Gastroesophageal sphincter (tissue), 3 donors: ENCODE measurements at regions not wholly inside any gene's neighbourhood (a gene's known extent, or its start where the extent isn't known, plus 50 kb on each side); places are given as distances from the start of the nearest gene placed in this dataset.
"Not testable (repeated sequence)": the region's sequence is repeated elsewhere in the genome, so short reads cannot be mapped to it uniquely, and the experiment has no call there.

Source experiments
- CTCF ChIP-seq, 4 experiments: fragments of 200-600 bp in 2 of 4; fragments of 450-650 bp in 2 of 4; sonication (generic) in 1 of 4; IDR thresholded peaks; one replicate each; pipeline ENCODE4 v1.5.1; 2017 to 2019; ENCODE audit warnings: antibody characterized with exemption in 4 of 4, mild to moderate bottlenecking in 2 of 4, moderate library complexity in 2 of 4
- EP300 ChIP-seq: sonication (generic); formaldehyde crosslinking; IDR thresholded peaks from one replicate; pipeline ENCODE4 v1.6.1; 2017; ENCODE audit warnings: antibody characterized with exemption, mild to moderate bottlenecking
- POLR2A ChIP-seq, 2 donors: fragments of 450-650 bp; IDR thresholded peaks; one replicate each; pipeline ENCODE4 v1.6.1; 2017; ENCODE audit warnings: antibody characterized with exemption in 2 of 2, mild to moderate bottlenecking in 2 of 2, moderate library complexity in 1 of 2
- POLR2AphosphoS5 ChIP-seq: sonication (generic); formaldehyde crosslinking; IDR thresholded peaks from one replicate; pipeline ENCODE4 v1.6.1; 2017; ENCODE audit warnings: antibody characterized with exemption

DNA sequence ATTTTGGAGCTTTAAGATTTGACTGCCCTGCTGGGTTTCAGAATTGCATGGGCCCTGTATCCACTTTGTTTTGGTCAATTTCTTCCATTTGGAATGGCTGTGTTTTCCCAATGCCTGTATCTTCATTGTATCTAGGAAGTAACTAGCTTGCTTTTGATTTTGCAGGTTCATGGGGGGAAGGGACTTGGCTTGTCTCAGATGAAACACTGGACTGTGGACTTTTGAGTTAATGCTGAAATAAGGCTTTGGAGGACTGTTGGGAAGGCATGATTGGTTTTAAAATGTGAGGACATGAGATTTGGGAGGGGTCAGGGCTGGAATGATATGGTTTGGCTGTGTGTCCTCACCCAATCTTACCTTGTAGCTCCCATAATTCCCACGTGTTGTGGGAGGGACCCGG lies 245.2 kb upstream of the FOXP2 start:
- not testable (repeated sequence) for TF ChIP-seq CTCF (IDR thresholded peaks at IDR 0.05); POLR2A (IDR thresholded peaks at IDR 0.05); EP300; POLR2AphosphoS5
